GM12878 (cell line): ENCODE measurements at regions not wholly inside any gene's neighbourhood (a gene's known extent, or its start where the extent isn't known, plus 50 kb on each side); places are given as distances from the start of the nearest gene placed in this dataset.

Experiments used
- ATAC-seq: fragments of 200-7000 bp; cut with Tn5 transposase; 3 replicates; pipeline ENCODE4 v1.9.1; 2020; ENCODE audit warnings: mild to moderate bottlenecking, moderate library complexity
- BruUV-seq: library from RNA; stranded (reverse); fragments of 400-500 nt; replicated peaks from 2 replicates; lab custom pipeline; 2021; lab: Mats Ljungman, UMichigan
- CTCF ChIA-PET: fragments of 300-600 bp; sonication (Branson Sonifier 250); formaldehyde crosslinking; extraction: SDS; loops from one replicate; lab custom pipeline; 2021; ENCODE audit warnings: inconsistent platforms; lab: Yijun Ruan, JAX
- POLR2A ChIA-PET: fragments of 350-600 bp; formaldehyde crosslinking; extraction: SDS; loops from one replicate; lab custom pipeline; 2021; ENCODE audit warnings: inconsistent platforms; lab: Charles Lee
- RAD21 ChIA-PET: fragments of 300-600 bp; sonication (Branson Sonifier 250); formaldehyde crosslinking; loops from one replicate; lab custom pipeline; 2023; ENCODE audit warnings: antibody characterized with exemption; ENCODE audit not compliant: unreplicated experiment; lab: Charles Lee
- SMC1A ChIA-PET: fragments of 300-600 bp; sonication (Branson Sonifier 250); formaldehyde crosslinking; loops from one replicate; lab custom pipeline; 2023; ENCODE audit not compliant: unreplicated experiment, uncharacterized antibody; lab: Charles Lee
- DNase-seq: peaks from one replicate; pipeline ENCODE4 v3.0.0-alpha.2; 2011; ENCODE audit warnings: low read depth, low spot score
- FAIRE-seq: peaks from 3 replicates; lab custom pipeline; 2011; peaks lifted over from hg19 to GRCh38; lab: Jason Lieb, UNC
- H2AFZ ChIP-seq: 2 replicates; pipeline ENCODE4 v1.6.0; 2011; ENCODE audit warnings: low read depth, low read length, control low read depth; ENCODE audit not compliant: control insufficient read depth
- H3K27ac ChIP-seq: 2 replicates; pipeline ENCODE4 v1.5.1; 2011; ENCODE audit warnings: control low read depth; ENCODE audit not compliant: control insufficient read depth, insufficient read depth
- H3K27me3 ChIP-seq, 2 experiments: replicated peaks in 1 of 2; 2 replicates each; pipeline versions ENCODE4 v1.6.0 to v1.6.1; 2011; ENCODE audit warnings: low read length in 1 of 2; ENCODE audit not compliant: control insufficient read depth in 2 of 2, insufficient read depth in 2 of 2
- H3K36me3 ChIP-seq, 2 experiments: 2 replicates each; pipeline ENCODE4 v1.5.1; 2011; ENCODE audit warnings: low read length in 1 of 2; ENCODE audit not compliant: control insufficient read depth in 2 of 2, insufficient read depth in 2 of 2
- H3K4me1 ChIP-seq: 2 replicates; pipeline ENCODE4 v1.6.1; 2011; ENCODE audit warnings: mild to moderate bottlenecking, low read length, moderate library complexity, mixed read lengths; ENCODE audit not compliant: control insufficient read depth, insufficient read depth
- H3K4me2 ChIP-seq: 2 replicates; pipeline ENCODE4 v1.6.0; 2011; ENCODE audit warnings: control low read depth; ENCODE audit not compliant: control insufficient read depth, insufficient read depth
- H3K4me3 ChIP-seq: fragments of 200-600 bp; sonication (generic); 2 replicates; pipeline ENCODE4 v1.5.1; 2016
- H3K79me2 ChIP-seq: 2 replicates; pipeline ENCODE4 v1.6.0; 2011; ENCODE audit warnings: low read length; ENCODE audit not compliant: control insufficient read depth, insufficient read depth
- H3K9ac ChIP-seq: 2 replicates; pipeline ENCODE4 v1.8.0; 2011; ENCODE audit warnings: low read length, control low read depth, mixed read lengths; ENCODE audit not compliant: control insufficient read depth, insufficient read depth
- H3K9me3 ChIP-seq: replicated peaks from 3 replicates; pipeline ENCODE4 v1.5.1; 2011; ENCODE audit warnings: mild to moderate bottlenecking, low read length; ENCODE audit not compliant: control insufficient read depth, insufficient read depth
- H4K20me1 ChIP-seq: 2 replicates; pipeline ENCODE4 v1.6.0; 2011; ENCODE audit not compliant: control insufficient read depth, insufficient read depth
- CREB1 ChIP-seq: IDR thresholded peaks from 2 replicates; pipeline ENCODE4 v1.6.1; 2012; ENCODE audit warnings: low read depth, mild to moderate bottlenecking, inconsistent platforms
- GATAD2B ChIP-seq: fragments of 450-650 bp; conservative IDR thresholded peaks from 2 replicates; pipeline ENCODE4 v1.6.1; 2017; ENCODE audit warnings: low read depth, mild to moderate bottlenecking, moderate library complexity
- IRF5 ChIP-seq: fragments of 450-650 bp; IDR thresholded peaks from 2 replicates; pipeline ENCODE4 v1.6.1; 2017; ENCODE audit warnings: borderline replicate concordance
- RUNX3 ChIP-seq: IDR thresholded peaks from 2 replicates; pipeline ENCODE4 v1.6.1; 2012; ENCODE audit warnings: low read length, inconsistent platforms
- STAT3 ChIP-seq: IDR thresholded peaks from 2 replicates; pipeline ENCODE4 v1.6.1; 2011; ENCODE audit warnings: low read depth, low read length, improper control_type of control experiment
- ZNF217 ChIP-seq: fragments of 450-650 bp; IDR thresholded peaks from 2 replicates; pipeline ENCODE4 v1.6.1; 2017; ENCODE audit warnings: antibody characterized with exemption, mild to moderate bottlenecking
- WGBS: methylation state at CpG from one replicate; pipeline ENCODE4 v1.1.6; 2016; ENCODE audit warnings: low lambda C conversion rate; ENCODE audit not compliant: insufficient replicate concordance, insufficient coverage; ENCODE audit errors: missing lambda C conversion rate; 5-methylcytosine and 5-hydroxymethylcytosine counted together
- in situ Hi-C: fragments of 300-500 bp; cut with MboI; formaldehyde crosslinking; loops from 9 replicates; pipeline ENCODE4 v1.14.3; 2018; ENCODE audit warnings: mixed read lengths
- intact Hi-C: fragments of 100-400 bp; cut with micrococcal nuclease; formaldehyde crosslinking; loops from one replicate; pipeline ENCODE4 v1.14.2; 2022; ENCODE audit not compliant: unreplicated experiment
- TF ChIP-seq, protein P1 (sequence below): fragments of 450-650 bp; IDR thresholded peaks from 2 replicates; pipeline ENCODE4 v1.6.1; 2017; ENCODE audit warnings: low read depth, mild to moderate bottlenecking, moderate library complexity
- TF ChIP-seq, protein P2 (sequence below): fragments of 450-650 bp; formaldehyde crosslinking; IDR thresholded peaks from 2 replicates; pipeline ENCODE4 v1.4.0; 2022; ENCODE audit warnings: mild to moderate bottlenecking, moderate library complexity
- TF ChIP-seq, protein P3 (sequence below): fragments of 450-650 bp; IDR thresholded peaks from 2 replicates; pipeline ENCODE4 v1.6.1; 2017; ENCODE audit warnings: mild to moderate bottlenecking, moderate library complexity

GRCh38 chr15:39488961-39489360 lies 91.9 kb upstream of the THBS1 start (continued):
- TF ChIP-seq, protein P1, sequence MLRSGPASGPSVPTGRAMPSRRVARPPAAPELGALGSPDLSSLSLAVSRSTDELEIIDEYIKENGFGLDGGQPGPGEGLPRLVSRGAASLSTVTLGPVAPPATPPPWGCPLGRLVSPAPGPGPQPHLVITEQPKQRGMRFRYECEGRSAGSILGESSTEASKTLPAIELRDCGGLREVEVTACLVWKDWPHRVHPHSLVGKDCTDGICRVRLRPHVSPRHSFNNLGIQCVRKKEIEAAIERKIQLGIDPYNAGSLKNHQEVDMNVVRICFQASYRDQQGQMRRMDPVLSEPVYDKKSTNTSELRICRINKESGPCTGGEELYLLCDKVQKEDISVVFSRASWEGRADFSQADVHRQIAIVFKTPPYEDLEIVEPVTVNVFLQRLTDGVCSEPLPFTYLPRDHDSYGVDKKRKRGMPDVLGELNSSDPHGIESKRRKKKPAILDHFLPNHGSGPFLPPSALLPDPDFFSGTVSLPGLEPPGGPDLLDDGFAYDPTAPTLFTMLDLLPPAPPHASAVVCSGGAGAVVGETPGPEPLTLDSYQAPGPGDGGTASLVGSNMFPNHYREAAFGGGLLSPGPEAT, result no peak
- TF ChIP-seq GATAD2B (no peak), RUNX3 (no peak), CREB1 (no peak), IRF5 (no peak)
- TF ChIP-seq, all 136 proteins: peak for 0

DNA sequence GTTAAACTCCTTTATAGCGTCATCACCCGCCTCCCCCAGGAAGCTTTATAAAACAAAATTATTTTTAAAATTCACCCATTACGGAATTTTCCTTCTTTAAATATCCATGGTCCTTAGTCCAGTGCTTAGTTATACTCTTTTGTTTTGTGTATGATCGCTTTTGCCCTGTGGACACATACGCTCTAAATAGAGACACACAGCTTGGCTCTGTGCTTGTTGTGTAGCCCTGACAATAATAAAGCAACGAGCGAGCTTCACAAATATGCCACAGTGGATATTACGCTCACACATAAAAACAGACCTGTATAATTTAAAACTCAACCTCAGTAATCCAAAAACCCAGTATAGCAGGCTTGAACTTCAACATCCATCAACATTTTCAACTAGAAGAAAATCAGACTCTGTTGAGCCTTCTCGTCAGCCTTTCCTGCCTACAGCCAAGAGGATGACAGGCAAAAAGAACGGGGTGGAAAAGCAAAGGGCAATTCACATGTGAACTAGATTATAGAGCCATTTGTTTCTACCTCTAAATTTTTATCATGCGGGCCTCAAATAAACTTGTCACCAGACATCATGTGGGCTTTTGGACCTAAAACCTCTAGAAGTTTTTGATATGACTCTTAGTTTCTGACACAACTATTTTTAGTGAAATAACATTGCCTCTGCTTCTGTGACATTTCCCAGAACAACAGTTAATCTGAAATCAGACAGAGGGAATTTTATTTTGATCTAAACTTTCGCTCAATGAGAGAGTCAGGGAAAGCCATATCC lies 89.6 kb upstream of the THBS1 start:
- Histone ChIP-seq H3K27me3 (no peaks in the 10 kb centered on the region), H3K4me3 (no peak overlapping the region), H3K9ac (no peak overlapping the region), H3K4me2 (no peak overlapping the region), H3K4me1 (no peaks in the 10 kb centered on the region), H2AFZ (no peak overlapping the region), H3K27ac (no peak overlapping the region), H4K20me1 (no peaks in the 10 kb centered on the region), H3K79me2 (no peaks in the 10 kb centered on the region), H3K9me3 (no peaks in the 10 kb centered on the region), H3K36me3 (no peaks in the 10 kb centered on the region)
- ChIA-PET CTCF (interaction anchor here (0.7 kb wide), 1 partner anchor 14 kb away, joined by 3 read pairs; no protein-coding TSS in a partner anchor), POLR2A (no interaction called here), RAD21 (no interaction called here), SMC1A (interaction anchor here (0.6 kb wide), 1 partner anchor 66 kb away, joined by 4 read pairs; no protein-coding TSS in a partner anchor)
- TF ChIP-seq, protein P2, sequence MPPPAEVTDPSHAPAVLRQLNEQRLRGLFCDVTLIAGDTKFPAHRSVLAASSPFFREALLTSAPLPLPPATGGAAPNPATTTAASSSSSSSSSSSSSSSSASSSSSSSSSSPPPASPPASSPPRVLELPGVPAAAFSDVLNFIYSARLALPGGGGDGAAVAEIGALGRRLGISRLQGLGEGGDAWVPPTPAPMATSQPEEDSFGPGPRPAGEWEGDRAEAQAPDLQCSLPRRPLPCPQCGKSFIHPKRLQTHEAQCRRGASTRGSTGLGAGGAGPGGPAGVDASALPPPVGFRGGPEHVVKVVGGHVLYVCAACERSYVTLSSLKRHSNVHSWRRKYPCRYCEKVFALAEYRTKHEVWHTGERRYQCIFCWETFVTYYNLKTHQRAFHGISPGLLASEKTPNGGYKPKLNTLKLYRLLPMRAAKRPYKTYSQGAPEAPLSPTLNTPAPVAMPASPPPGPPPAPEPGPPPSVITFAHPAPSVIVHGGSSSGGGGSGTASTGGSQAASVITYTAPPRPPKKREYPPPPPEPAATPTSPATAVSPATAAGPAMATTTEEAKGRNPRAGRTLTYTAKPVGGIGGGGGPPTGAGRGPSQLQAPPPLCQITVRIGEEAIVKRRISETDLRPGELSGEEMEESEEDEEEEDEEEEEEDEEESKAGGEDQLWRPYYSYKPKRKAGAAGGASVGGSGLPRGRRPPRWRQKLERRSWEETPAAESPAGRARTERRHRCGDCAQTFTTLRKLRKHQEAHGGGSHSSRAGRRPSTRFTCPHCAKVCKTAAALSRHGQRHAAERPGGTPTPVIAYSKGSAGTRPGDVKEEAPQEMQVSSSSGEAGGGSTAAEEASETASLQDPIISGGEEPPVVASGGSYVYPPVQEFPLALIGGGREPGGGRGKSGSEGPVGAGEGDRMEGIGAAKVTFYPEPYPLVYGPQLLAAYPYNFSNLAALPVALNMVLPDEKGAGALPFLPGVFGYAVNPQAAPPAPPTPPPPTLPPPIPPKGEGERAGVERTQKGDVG (CRISPR knock-in tag), result no peak
- TF ChIP-seq STAT3 (no peak), ZNF217 (no peak)
- TF ChIP-seq, protein P3, sequence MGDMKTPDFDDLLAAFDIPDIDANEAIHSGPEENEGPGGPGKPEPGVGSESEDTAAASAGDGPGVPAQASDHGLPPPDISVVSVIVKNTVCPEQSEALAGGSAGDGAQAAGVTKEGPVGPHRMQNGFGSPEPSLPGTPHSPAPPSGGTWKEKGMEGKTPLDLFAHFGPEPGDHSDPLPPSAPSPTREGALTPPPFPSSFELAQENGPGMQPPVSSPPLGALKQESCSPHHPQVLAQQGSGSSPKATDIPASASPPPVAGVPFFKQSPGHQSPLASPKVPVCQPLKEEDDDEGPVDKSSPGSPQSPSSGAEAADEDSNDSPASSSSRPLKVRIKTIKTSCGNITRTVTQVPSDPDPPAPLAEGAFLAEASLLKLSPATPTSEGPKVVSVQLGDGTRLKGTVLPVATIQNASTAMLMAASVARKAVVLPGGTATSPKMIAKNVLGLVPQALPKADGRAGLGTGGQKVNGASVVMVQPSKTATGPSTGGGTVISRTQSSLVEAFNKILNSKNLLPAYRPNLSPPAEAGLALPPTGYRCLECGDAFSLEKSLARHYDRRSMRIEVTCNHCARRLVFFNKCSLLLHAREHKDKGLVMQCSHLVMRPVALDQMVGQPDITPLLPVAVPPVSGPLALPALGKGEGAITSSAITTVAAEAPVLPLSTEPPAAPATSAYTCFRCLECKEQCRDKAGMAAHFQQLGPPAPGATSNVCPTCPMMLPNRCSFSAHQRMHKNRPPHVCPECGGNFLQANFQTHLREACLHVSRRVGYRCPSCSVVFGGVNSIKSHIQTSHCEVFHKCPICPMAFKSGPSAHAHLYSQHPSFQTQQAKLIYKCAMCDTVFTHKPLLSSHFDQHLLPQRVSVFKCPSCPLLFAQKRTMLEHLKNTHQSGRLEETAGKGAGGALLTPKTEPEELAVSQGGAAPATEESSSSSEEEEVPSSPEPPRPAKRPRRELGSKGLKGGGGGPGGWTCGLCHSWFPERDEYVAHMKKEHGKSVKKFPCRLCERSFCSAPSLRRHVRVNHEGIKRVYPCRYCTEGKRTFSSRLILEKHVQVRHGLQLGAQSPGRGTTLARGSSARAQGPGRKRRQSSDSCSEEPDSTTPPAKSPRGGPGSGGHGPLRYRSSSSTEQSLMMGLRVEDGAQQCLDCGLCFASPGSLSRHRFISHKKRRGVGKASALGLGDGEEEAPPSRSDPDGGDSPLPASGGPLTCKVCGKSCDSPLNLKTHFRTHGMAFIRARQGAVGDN, result peak; percentile 32; the same call in 1 of the 2 replicates
- ATAC-seq (no peak), FAIRE-seq (no peak), DNase-seq (no peak)
- in situ Hi-C loops (no loop called here), intact Hi-C loops (no loop called here)
- BruUV-seq, result no TSS peak
- WGBS, result 47% methylated on average over 12 of the region's 12 CpGs
